Heart left ventricle (tissue), 16 donors: ENCODE measurements at regions not wholly inside any gene's neighbourhood (a gene's known extent, or its start where the extent isn't known, plus 50 kb on each side); places are given as distances from the start of the nearest gene placed in this dataset.

Experiments used
- ATAC-seq, 4 donors: fragments of 200-7000 bp; cut with Tn5 transposase; one replicate each; pipeline ENCODE4 v1.9.1; 2020 to 2022; ENCODE audit warnings: moderate library complexity in 4 of 4, mild to moderate bottlenecking in 3 of 4, moderate number of reproducible peaks in 1 of 4
- DNase-seq, 5 donors: peaks; one replicate each; pipeline ENCODE4 v3.0.0-alpha.2; 2020
- H3K27ac ChIP-seq, 12 donors: fragments of 200-600 bp; sonication (generic) in 4 of 12; one replicate each; pipeline versions ENCODE4 v1.5.0 to v1.8.0; 2016 to 2022; ENCODE audit warnings: mild to moderate bottlenecking in 2 of 12
- H3K27me3 ChIP-seq, 9 donors: fragments of 200-600 bp; sonication (generic) in 2 of 9; one replicate each; pipeline versions ENCODE4 v1.5.1 to v1.8.0; 2016 to 2022; ENCODE audit warnings: mild to moderate bottlenecking in 3 of 9
- H3K36me3 ChIP-seq, 9 donors: fragments of 200-600 bp; sonication (generic) in 2 of 9; one replicate each; pipeline versions ENCODE4 v1.5.0 to v1.8.0; 2018 to 2022; ENCODE audit warnings: mild to moderate bottlenecking in 2 of 9
- H3K4me1 ChIP-seq, 12 donors: fragments of 200-600 bp; sonication (generic) in 4 of 12; one replicate each; pipeline versions ENCODE4 v1.5.0 to v1.8.0; 2016 to 2022; ENCODE audit warnings: mild to moderate bottlenecking in 3 of 12
- H3K4me3 ChIP-seq, 12 donors: fragments of 200-600 bp; sonication (generic) in 4 of 12; one replicate each; pipeline versions ENCODE4 v1.5.0 to v1.8.0; 2017 to 2022; ENCODE audit warnings: mild to moderate bottlenecking in 9 of 12, moderate library complexity in 4 of 12
- H3K9me3 ChIP-seq, 12 donors: fragments of 200-600 bp; sonication (generic) in 4 of 12; one replicate each; pipeline versions ENCODE4 v1.5.0 to v1.8.0; 2016 to 2022; ENCODE audit warnings: mild to moderate bottlenecking in 1 of 12
- POLR2A ChIP-seq, 2 donors: fragments of 450-650 bp; IDR thresholded peaks; one replicate each; pipeline ENCODE4 v1.6.1; 2017; ENCODE audit warnings: antibody characterized with exemption in 2 of 2, mild to moderate bottlenecking in 2 of 2, moderate library complexity in 2 of 2
- WGBS, 4 donors: extraction: QIAGEN DNeasy Blood & Tissue Kit in 2 of 4; methylation state at CpG; one replicate each; pipeline versions ENCODE4 v1.1.5 to v1.1.7; 2013 to 2018; 5-methylcytosine and 5-hydroxymethylcytosine counted together
- intact Hi-C, 10 donors: fragments of 100-400 bp; cut with DNase I; formaldehyde crosslinking; loops; one replicate each; pipeline versions ENCODE4 v1.11.1 to v1.14.2; 2022
- TF ChIP-seq, protein P1 (sequence below), 12 donors: fragments of 200-600 bp; sonication (generic) in 4 of 12; IDR thresholded peaks; one replicate each; pipeline versions ENCODE4 v1.5.0 to v1.8.0; 2018 to 2022; ENCODE audit warnings: antibody characterized with exemption in 12 of 12, mild to moderate bottlenecking in 5 of 12
- donor health status: ischemic (EF 13 %, LVEDD 7.1; RV severe dilation, severe dysfunction).
- donor health status: healthy with polysubstance abuse.
- donor health status: DM: no; HTN: yes; CAD: no.
- donor health status: DM: no; HTN: no; CAD: no.
- donor health status: ischemic (EF 25% LVEDD 6.9; RV normal size, moderate dysfunction).
- donor health status: ischemic (EF 25% LVEDD 5.7; RV mildly dilated, moderate dysfunction).
- donor health status: healthy.
- donor health status: DM: yes; HTN: yes; CAD: no.
- donor health status: ischemic (EF 35%, LVEDD 5.7; RV mildly dilated, moderate dysfunction).
- donor health status: nonischemic (EF 11% LVEDD 7.7; RV severe dilation, severe dysfunction).
- donor health status: DM: yes; HTN: yes; CAD: no.
- donor health status: PGD.
- donor health status: ischemic (EF 29% LVEDD 5.4; RV normal size, mild dysfunction).
- donor health status: nonischemic (EF 23%, LVEDD 6.1; RV moderate dilation, normal function).

DNA sequence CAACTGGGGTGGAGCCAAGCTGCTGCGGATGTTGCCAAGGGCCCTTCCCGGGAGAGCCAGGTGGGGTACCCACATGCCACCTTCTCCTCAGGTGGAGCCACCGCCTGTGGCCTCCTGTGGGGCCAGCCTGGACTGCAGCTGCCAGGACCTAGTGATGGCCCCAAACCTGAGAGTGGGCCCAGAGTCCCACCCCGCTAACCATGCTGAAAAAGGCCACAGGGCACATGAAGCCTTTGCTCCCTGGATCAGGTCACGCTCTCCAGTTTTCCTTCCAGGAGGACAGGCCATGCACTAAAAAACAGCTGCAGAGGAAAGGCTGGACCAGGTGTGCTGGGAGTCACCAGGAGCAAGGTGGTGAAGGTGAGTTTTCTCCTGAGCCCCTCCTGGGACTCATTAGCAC, 73.9 kb upstream of the SLC22A16 start:
- Histone ChIP-seq H3K27me3 (no peaks in the 10 kb centered on the region), H3K36me3 (no peaks in the 10 kb centered on the region), H3K4me3 (no peak overlapping the region), H3K9me3 (peaks cover 0 to 16% (median 2%) of the 10 kb centered on the region in 12 donors), H3K4me1 (peaks cover 0 to 8% (median 0%) of the 10 kb centered on the region in 12 donors), H3K27ac (no peak overlapping the region)
- intact Hi-C loops: no loop called here
- WGBS, 4 donors: 84 to 92% (median 88%) methylated on average over 4 to 5 of the region's 5 CpGs
- TF ChIP-seq, protein P1, sequence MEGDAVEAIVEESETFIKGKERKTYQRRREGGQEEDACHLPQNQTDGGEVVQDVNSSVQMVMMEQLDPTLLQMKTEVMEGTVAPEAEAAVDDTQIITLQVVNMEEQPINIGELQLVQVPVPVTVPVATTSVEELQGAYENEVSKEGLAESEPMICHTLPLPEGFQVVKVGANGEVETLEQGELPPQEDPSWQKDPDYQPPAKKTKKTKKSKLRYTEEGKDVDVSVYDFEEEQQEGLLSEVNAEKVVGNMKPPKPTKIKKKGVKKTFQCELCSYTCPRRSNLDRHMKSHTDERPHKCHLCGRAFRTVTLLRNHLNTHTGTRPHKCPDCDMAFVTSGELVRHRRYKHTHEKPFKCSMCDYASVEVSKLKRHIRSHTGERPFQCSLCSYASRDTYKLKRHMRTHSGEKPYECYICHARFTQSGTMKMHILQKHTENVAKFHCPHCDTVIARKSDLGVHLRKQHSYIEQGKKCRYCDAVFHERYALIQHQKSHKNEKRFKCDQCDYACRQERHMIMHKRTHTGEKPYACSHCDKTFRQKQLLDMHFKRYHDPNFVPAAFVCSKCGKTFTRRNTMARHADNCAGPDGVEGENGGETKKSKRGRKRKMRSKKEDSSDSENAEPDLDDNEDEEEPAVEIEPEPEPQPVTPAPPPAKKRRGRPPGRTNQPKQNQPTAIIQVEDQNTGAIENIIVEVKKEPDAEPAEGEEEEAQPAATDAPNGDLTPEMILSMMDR (IDR thresholded peaks at IDR 0.05): no peak
- TF ChIP-seq POLR2A (IDR thresholded peaks at IDR 0.05): no peak
- no peak for DNase-seq
- no peak for ATAC-seq

- H3K27ac ChIP-seq: no peak overlapping the region
- peaks cover 0 to 21% (median 6%) of the 10 kb centered on the region in 12 donors for H3K9me3 ChIP-seq
- WGBS, 4 donors: 84 to 90% (median 88%) methylated on average over 5 of the region's 5 CpGs
- no peak for TF ChIP-seq POLR2A (IDR thresholded peaks at IDR 0.05)
- TF ChIP-seq, protein P1 (IDR thresholded peaks at IDR 0.05): no peak
- no peaks in the 10 kb centered on the region for H3K27me3 ChIP-seq
- no peaks in the 10 kb centered on the region for H3K36me3 ChIP-seq
- peak in 1 of 4 donors; percentile 27 for ATAC-seq
- DNase-seq: no peak
- no peak overlapping the region for H3K4me3 ChIP-seq
- intact Hi-C loops: no loop called here
- H3K4me1 ChIP-seq: peaks cover 0 to 9% (median 0%) of the 10 kb centered on the region in 12 donors
Measured at GRCh38 chr6:110549277-110549676, 72.9 kb upstream of the SLC22A16 start.

- H3K4me3 ChIP-seq: no peak overlapping the region
- TF ChIP-seq, protein P1 (IDR thresholded peaks at IDR 0.05): no peak
- no peak for TF ChIP-seq POLR2A (IDR thresholded peaks at IDR 0.05)
- ATAC-seq (no peak), DNase-seq (no peak)
- WGBS, 4 donors: 54 to 67% (median 60%) methylated on average over 3 of the region's 3 CpGs
- peaks cover 0 to 21% (median 6%) of the 10 kb centered on the region in 12 donors for H3K9me3 ChIP-seq
- H3K36me3 ChIP-seq: no peaks in the 10 kb centered on the region
- H3K27me3 ChIP-seq: no peaks in the 10 kb centered on the region
- intact Hi-C loops: no loop called here
- peaks cover 0 to 19% (median 7%) of the 10 kb centered on the region in 12 donors for H3K4me1 ChIP-seq
- H3K27ac ChIP-seq: peak overlapping the region in 2 of 12 donors; percentile 15 to 29
Measured at GRCh38 chr6:110548110-110548847, 71.9 kb upstream of the SLC22A16 start.

- 50 to 74% (median 66%) methylated on average over 1 of the region's 1 CpG for whole genome bisulfite sequencing, 4 donors
- H3K4me3 ChIP-seq: no peak overlapping the region
- TF ChIP-seq POLR2A (IDR thresholded peaks at IDR 0.05): no peak
- TF ChIP-seq, protein P1 (IDR thresholded peaks at IDR 0.05): no peak
- H3K27ac ChIP-seq: no peak overlapping the region
- intact Hi-C loops: no loop called here
- no peak for DNase-seq
- no peak for ATAC-seq
- H3K9me3 ChIP-seq: peaks cover 0 to 18% (median 6%) of the 10 kb centered on the region in 12 donors
- H3K27me3 ChIP-seq: no peaks in the 10 kb centered on the region
- no peaks in the 10 kb centered on the region for H3K36me3 ChIP-seq
- peaks cover 0 to 28% (median 14%) of the 10 kb centered on the region in 12 donors for H3K4me1 ChIP-seq
Measured at GRCh38 chr6:110547266-110547964, 71.0 kb upstream of the SLC22A16 start.
